22Rv1 (cell line): ENCODE measurements at regions not wholly inside any gene's neighbourhood (a gene's known extent, or its start where the extent isn't known, plus 50 kb on each side); places are given as distances from the start of the nearest gene placed in this dataset.

Experiments
- CTCF ChIP-seq: fragments of 450-650 bp; IDR thresholded peaks from 2 replicates; pipeline ENCODE4 v1.5.1; 2017; ENCODE audit warnings: mild to moderate bottlenecking
- ZFX ChIP-seq: fragments of 450-650 bp; IDR thresholded peaks from 2 replicates; pipeline ENCODE4 v1.6.1; 2017; ENCODE audit warnings: antibody characterized with exemption, borderline replicate concordance

- TF ChIP-seq CTCF (no peak), ZFX (no peak)
These were observed 216.2 kb upstream of the HS6ST1 start for GRCh38 chr2:128534688-128535392.
